H9 (cell line): ENCODE measurements at regions not wholly inside any gene's neighbourhood (a gene's known extent, or its start where the extent isn't known, plus 50 kb on each side); places are given as distances from the start of the nearest gene placed in this dataset.

ENCODE experiments used
- DNase-seq: peaks from one replicate; pipeline ENCODE4 v3.0.0-alpha.2; 2017
- H2AFZ ChIP-seq: one replicate; pipeline ENCODE4 v1.6.1; 2013; ENCODE audit warnings: mild to moderate bottlenecking, low read length, control low read depth, moderate library complexity
- H2AK5ac ChIP-seq: 2 replicates; pipeline ENCODE4 v1.6.1; 2013; ENCODE audit warnings: low read length, control low read depth, mixed read lengths; ENCODE audit not compliant: insufficient read length
- H2BK120ac ChIP-seq: one replicate; pipeline ENCODE4 v1.6.1; 2013; ENCODE audit warnings: low read depth, mild to moderate bottlenecking, low read length, control low read depth, inconsistent platforms; ENCODE audit not compliant: poor library complexity, severe bottlenecking
- H2BK12ac ChIP-seq: 2 replicates; pipeline ENCODE4 v1.6.1; 2013; ENCODE audit warnings: low read length, control low read depth, mixed read lengths, low read depth; ENCODE audit not compliant: insufficient read length
- H2BK15ac ChIP-seq: 2 replicates; pipeline ENCODE4 v1.6.1; 2013; ENCODE audit warnings: low read depth, low read length, control low read depth
- H2BK20ac ChIP-seq: one replicate; pipeline ENCODE4 v1.6.1; 2013; ENCODE audit warnings: low read depth, mild to moderate bottlenecking, low read length, control low read depth, inconsistent platforms; ENCODE audit not compliant: poor library complexity, severe bottlenecking
- H2BK5ac ChIP-seq: 2 replicates; pipeline ENCODE4 v1.6.1; 2013; ENCODE audit warnings: low read length, control low read depth, mixed read lengths; ENCODE audit not compliant: insufficient read length
- H3K14ac ChIP-seq: 2 replicates; pipeline ENCODE4 v1.6.1; 2013; ENCODE audit warnings: low read length, control low read depth; ENCODE audit not compliant: insufficient read depth
- H3K18ac ChIP-seq: 2 replicates; pipeline ENCODE4 v1.6.1; 2013; ENCODE audit warnings: low read depth, mild to moderate bottlenecking, mixed read lengths, low read length, control low read depth; ENCODE audit not compliant: insufficient read length
- H3K23ac ChIP-seq: 2 replicates; pipeline ENCODE4 v1.6.1; 2013; ENCODE audit warnings: low read length, control low read depth, mixed read lengths, low read depth; ENCODE audit not compliant: insufficient read length
- H3K23me2 ChIP-seq: 2 replicates; pipeline ENCODE4 v1.6.1; 2013; ENCODE audit warnings: low read depth, mild to moderate bottlenecking, mixed read lengths, low read length, control low read depth; ENCODE audit not compliant: insufficient read length, poor library complexity, severe bottlenecking
- H3K27ac ChIP-seq: 2 replicates; pipeline ENCODE4 v1.5.1; 2013; ENCODE audit warnings: low read length, control low read depth, mixed read lengths, low read depth; ENCODE audit not compliant: insufficient read length
- H3K27me3 ChIP-seq: 2 replicates; pipeline ENCODE4 v1.6.1; 2013; ENCODE audit warnings: low read length, control low read depth, inconsistent platforms; ENCODE audit not compliant: insufficient read depth
- H3K4ac ChIP-seq: 2 replicates; pipeline ENCODE4 v1.6.1; 2013; ENCODE audit warnings: low read depth, mild to moderate bottlenecking, control low read depth, inconsistent platforms, low read length, moderate library complexity
- H3K4me1 ChIP-seq: 2 replicates; pipeline ENCODE4 v1.6.1; 2013; ENCODE audit warnings: low read length, control low read depth, inconsistent platforms; ENCODE audit not compliant: insufficient read depth
- H3K4me2 ChIP-seq: 2 replicates; pipeline ENCODE4 v1.6.1; 2013; ENCODE audit warnings: low read length, control low read depth, mixed read lengths; ENCODE audit not compliant: insufficient read length, insufficient read depth
- H3K56ac ChIP-seq: 2 replicates; pipeline ENCODE4 v1.6.1; 2013; ENCODE audit warnings: low read depth, mild to moderate bottlenecking, mixed read lengths, low read length, control low read depth; ENCODE audit not compliant: insufficient read length
- H3K79me1 ChIP-seq: 2 replicates; pipeline ENCODE4 v1.6.1; 2013; ENCODE audit warnings: low read depth, mild to moderate bottlenecking, moderate library complexity, low read length, control low read depth, inconsistent platforms; ENCODE audit not compliant: insufficient read depth, poor library complexity, severe bottlenecking
- H3K79me2 ChIP-seq: 2 replicates; pipeline ENCODE4 v1.6.1; 2013; ENCODE audit warnings: low read length, control low read depth, inconsistent platforms; ENCODE audit not compliant: insufficient read depth
- H3K9ac ChIP-seq: 2 replicates; pipeline ENCODE4 v1.6.1; 2013; ENCODE audit warnings: low read length, control low read depth, mixed read lengths; ENCODE audit not compliant: insufficient read length; ENCODE audit errors: extremely low read depth
- H3K9me3 ChIP-seq: one replicate; pipeline ENCODE4 v1.6.1; 2013; ENCODE audit warnings: low read depth, low read length, inconsistent platforms; ENCODE audit not compliant: control insufficient read depth
- H3T11ph ChIP-seq: one replicate; pipeline ENCODE4 v1.6.1; 2013; ENCODE audit warnings: mild to moderate bottlenecking, low read length, control low read depth, inconsistent platforms
- H4K20me1 ChIP-seq: one replicate; pipeline ENCODE4 v1.6.1; 2013; ENCODE audit not compliant: control insufficient read depth, insufficient read length, insufficient read depth
- H4K5ac ChIP-seq: 2 replicates; pipeline ENCODE4 v1.6.1; 2013; ENCODE audit warnings: low read depth, mild to moderate bottlenecking, mixed read lengths, low read length, control low read depth; ENCODE audit not compliant: insufficient read length
- H4K8ac ChIP-seq: replicated peaks from 2 replicates; pipeline ENCODE4 v1.6.1; 2013; ENCODE audit warnings: low read length, control low read depth, mixed read lengths, low read depth; ENCODE audit not compliant: insufficient read length
- H4K91ac ChIP-seq: 2 replicates; pipeline ENCODE4 v1.6.1; 2013; ENCODE audit warnings: low read depth, mild to moderate bottlenecking, moderate library complexity, mixed read lengths, low read length, control low read depth; ENCODE audit not compliant: insufficient read length
- H3K27ac Mint-ChIP-seq, 3 experiments: 2 replicates in 2 of 3; 3 replicates in 1 of 3; pipeline ENCODE4 v1.8.0; 2020 to 2021; ENCODE audit warnings: mixed read lengths in 3 of 3, mild to moderate bottlenecking in 1 of 3, moderate library complexity in 1 of 3
- H3K27me3 Mint-ChIP-seq: 2 replicates; pipeline ENCODE4 v1.8.0; 2021; ENCODE audit warnings: low read depth, mild to moderate bottlenecking, moderate library complexity, mixed read lengths
- H3K36me3 Mint-ChIP-seq, 3 experiments: 2 replicates in 2 of 3; 3 replicates in 1 of 3; pipeline ENCODE4 v1.8.0; 2020 to 2021; ENCODE audit warnings: low read depth in 3 of 3, mixed read lengths in 3 of 3; ENCODE audit not compliant: insufficient read depth in 1 of 3
- H3K4me1 Mint-ChIP-seq, 2 experiments: 2 replicates each; pipeline ENCODE4 v1.8.0; 2020; ENCODE audit warnings: mixed read lengths in 2 of 2
- H3K4me3 Mint-ChIP-seq, 2 experiments: 2 replicates in 1 of 2; 3 replicates in 1 of 2; pipeline ENCODE4 v1.8.0; 2020 to 2021; ENCODE audit warnings: mild to moderate bottlenecking in 2 of 2, mixed read lengths in 2 of 2, moderate library complexity in 1 of 2
- H3K9me3 Mint-ChIP-seq, 2 experiments: 2 replicates in 1 of 2; 3 replicates in 1 of 2; pipeline ENCODE4 v1.8.0; 2020; ENCODE audit warnings: mild to moderate bottlenecking in 2 of 2, mixed read lengths in 2 of 2, moderate library complexity in 1 of 2
- WGBS: extraction: QIAGEN DNeasy Blood & Tissue Kit; methylation state at CpG from one replicate; pipeline ENCODE4 v1.1.7; 2013; ENCODE audit warnings: missing lambda C conversion rate, low lambda C conversion rate, mixed read lengths; ENCODE audit not compliant: insufficient read length; ENCODE audit errors: extremely low coverage; 5-methylcytosine and 5-hydroxymethylcytosine counted together
- TF ChIP-seq, protein P1 (sequence below): fragments of 200-600 bp; sonication (generic); conservative IDR thresholded peaks from 3 replicates; pipeline ENCODE4 v1.8.0; 2021; ENCODE audit warnings: antibody characterized with exemption, mild to moderate bottlenecking

- no peak overlapping the region for H3K14ac ChIP-seq
- no peaks in the 10 kb centered on the region; the same call in 1 of the 2 replicates for H3K27me3 ChIP-seq
- TF ChIP-seq, protein P1, sequence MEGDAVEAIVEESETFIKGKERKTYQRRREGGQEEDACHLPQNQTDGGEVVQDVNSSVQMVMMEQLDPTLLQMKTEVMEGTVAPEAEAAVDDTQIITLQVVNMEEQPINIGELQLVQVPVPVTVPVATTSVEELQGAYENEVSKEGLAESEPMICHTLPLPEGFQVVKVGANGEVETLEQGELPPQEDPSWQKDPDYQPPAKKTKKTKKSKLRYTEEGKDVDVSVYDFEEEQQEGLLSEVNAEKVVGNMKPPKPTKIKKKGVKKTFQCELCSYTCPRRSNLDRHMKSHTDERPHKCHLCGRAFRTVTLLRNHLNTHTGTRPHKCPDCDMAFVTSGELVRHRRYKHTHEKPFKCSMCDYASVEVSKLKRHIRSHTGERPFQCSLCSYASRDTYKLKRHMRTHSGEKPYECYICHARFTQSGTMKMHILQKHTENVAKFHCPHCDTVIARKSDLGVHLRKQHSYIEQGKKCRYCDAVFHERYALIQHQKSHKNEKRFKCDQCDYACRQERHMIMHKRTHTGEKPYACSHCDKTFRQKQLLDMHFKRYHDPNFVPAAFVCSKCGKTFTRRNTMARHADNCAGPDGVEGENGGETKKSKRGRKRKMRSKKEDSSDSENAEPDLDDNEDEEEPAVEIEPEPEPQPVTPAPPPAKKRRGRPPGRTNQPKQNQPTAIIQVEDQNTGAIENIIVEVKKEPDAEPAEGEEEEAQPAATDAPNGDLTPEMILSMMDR, result no peak
- H4K8ac ChIP-seq, result no peak overlapping the region
- peaks cover 0 to 3% of the 10 kb centered on the region in 2 experiments; a peak in 1 of 5 replicates for H3K9me3 Mint-ChIP-seq
- H2AK5ac ChIP-seq, result no peak overlapping the region
- no peaks in the 10 kb centered on the region for H3K36me3 Mint-ChIP-seq
- H3K4ac ChIP-seq, result no peak overlapping the region
- no peak overlapping the region for H3K9ac ChIP-seq
- peaks cover 2% of the 10 kb centered on the region; the same call in 1 of the 2 replicates for H3K4me1 ChIP-seq
- H3K56ac ChIP-seq, result no peak overlapping the region
- H3K79me1 ChIP-seq, result no peaks in the 10 kb centered on the region
- no peaks in the 10 kb centered on the region for H3K79me2 ChIP-seq
- no peak overlapping the region; a peak in 1 of 5 replicates for H3K4me3 Mint-ChIP-seq
- H2BK12ac ChIP-seq, result no peak overlapping the region
- H3T11ph ChIP-seq, result no peak overlapping the region
- no peak overlapping the region for H3K18ac ChIP-seq
- H3K27ac Mint-ChIP-seq, result peak overlapping the region in 1 of 3 experiments; percentile 67; a peak in 2 of 7 replicates
- H3K27ac ChIP-seq, result no peak overlapping the region
- no peaks in the 10 kb centered on the region for H3K27me3 Mint-ChIP-seq
- H2BK5ac ChIP-seq, result no peak overlapping the region
- H3K4me1 Mint-ChIP-seq, result peaks cover 11 to 13% of the 10 kb centered on the region in 2 experiments
- no peak overlapping the region for H4K5ac ChIP-seq
- no peak overlapping the region for H2AFZ ChIP-seq
- H2BK120ac ChIP-seq, result no peak overlapping the region
- WGBS, result no CpG with 5 or more reads among the region's 1 CpG
- no peak overlapping the region for H4K91ac ChIP-seq
- H4K20me1 ChIP-seq, result no peaks in the 10 kb centered on the region
- H3K9me3 ChIP-seq, result no peaks in the 10 kb centered on the region
- H3K4me2 ChIP-seq, result no peak overlapping the region
- no peak overlapping the region for H2BK20ac ChIP-seq
- H3K23me2 ChIP-seq, result no peaks in the 10 kb centered on the region
- DNase-seq, result peak; percentile 83
- H3K23ac ChIP-seq, result no peak overlapping the region
- no peak overlapping the region for H2BK15ac ChIP-seq
Measured at GRCh38 chr12:92021666-92022035, 124.0 kb downstream of the BTG1 start.
